HCT116 (cell line): ENCODE measurements at regions not wholly inside any gene's neighbourhood (a gene's known extent, or its start where the extent isn't known, plus 50 kb on each side); places are given as distances from the start of the nearest gene placed in this dataset.

ENCODE experiments used
- ATAC-seq: fragments of 200-7000 bp; cut with Tn5 transposase; 2 replicates; pipeline ENCODE4 v1.9.1; 2020; ENCODE audit warnings: mild to moderate bottlenecking, moderate library complexity
- BruUV-seq: library from RNA; stranded (reverse); fragments of 400-500 nt; replicated peaks from 2 replicates; lab custom pipeline; 2021; lab: Mats Ljungman, UMichigan
- CTCF ChIA-PET: fragments of 300-600 bp; sonication (Branson Sonifier 250); formaldehyde crosslinking; loops from one replicate; lab custom pipeline; 2021; ENCODE audit warnings: antibody characterized with exemption; lab: Charles Lee
- POLR2A ChIA-PET: fragments of 300-600, 350-600 bp; sonication (Branson Sonifier 250); formaldehyde crosslinking; loops from one replicate; lab custom pipeline; 2021; ENCODE audit warnings: antibody characterized with exemption; lab: Charles Lee
- RAD21 ChIA-PET, 2 experiments: fragments of 300-600 bp; sonication (Branson Sonifier 250); formaldehyde crosslinking; loops; one replicate each; lab custom pipeline; 2023; ENCODE audit warnings: low total read pairs in 2 of 2; ENCODE audit not compliant: uncharacterized antibody in 2 of 2, unreplicated experiment in 2 of 2, low non-redundant PET in 1 of 2; lab: Charles Lee
- DNase-seq: peaks from one replicate; pipeline ENCODE4 v3.0.0-alpha.2; 2010; ENCODE audit warnings: low read depth, low spot score
- H2AFZ ChIP-seq: fragments of 200-600 bp; shearing (Covaris generic), sonication (generic); 2 replicates; pipeline ENCODE4 v1.6.1; 2017; ENCODE audit warnings: low read depth, mixed run types, mixed read lengths, antibody characterized with exemption, low read length; ENCODE audit not compliant: poor library complexity, severe bottlenecking
- H3K27ac ChIP-seq: 2 replicates; pipeline ENCODE4 v1.5.1; 2012; ENCODE audit warnings: low read depth, low read length
- H3K27me3 ChIP-seq: fragments of 200-600 bp; sonication (generic); 2 replicates; pipeline ENCODE4 v1.6.1; 2016; ENCODE audit warnings: mixed run types, low read length, mixed read lengths; ENCODE audit not compliant: insufficient read depth
- H3K36me3 ChIP-seq, 2 experiments: fragments of 200-500 bp in 1 of 2; fragments of 200-600 bp in 1 of 2; sonication (Bioruptor generic) in 1 of 2; sonication (generic) in 1 of 2; 2 replicates each; pipeline versions ENCODE4 v1.5.1 to v1.6.1; 2014 to 2016; ENCODE audit warnings: low read length in 2 of 2, inconsistent platforms in 1 of 2, mixed read lengths in 1 of 2, mixed run types in 1 of 2; ENCODE audit not compliant: insufficient read depth in 2 of 2, control insufficient read depth in 1 of 2
- H3K4me1 ChIP-seq, 2 experiments: fragments of 200-600 bp in 1 of 2; sonication (generic) in 1 of 2; 2 replicates each; pipeline versions ENCODE4 v1.5.1 to v1.6.1; 2012 to 2017; ENCODE audit warnings: low read length in 2 of 2, inconsistent platforms in 1 of 2, mild to moderate bottlenecking in 1 of 2, mixed read lengths in 1 of 2, mixed run types in 1 of 2, moderate library complexity in 1 of 2; ENCODE audit not compliant: insufficient read depth in 2 of 2, control insufficient read depth in 1 of 2
- H3K4me2 ChIP-seq: fragments of 200-600 bp; sonication (generic); 2 replicates; pipeline ENCODE4 v1.6.1; 2017; ENCODE audit warnings: mixed run types, low read length, mixed read lengths
- H3K4me3 ChIP-seq, 2 experiments: fragments of 200-600 bp in 1 of 2; sonication (generic) in 1 of 2; replicated peaks in 1 of 2; 2 replicates each; pipeline ENCODE4 v1.5.1; 2011 to 2016; ENCODE audit warnings: low read length in 2 of 2, control low read depth in 1 of 2, low read depth in 1 of 2, mild to moderate bottlenecking in 1 of 2, mixed read lengths in 1 of 2, mixed run types in 1 of 2
- H3K79me2 ChIP-seq: fragments of 200-600 bp; sonication (generic); 2 replicates; pipeline ENCODE4 v1.6.1; 2017; ENCODE audit warnings: mild to moderate bottlenecking, mixed run types, low read length, moderate library complexity, mixed read lengths; ENCODE audit not compliant: insufficient read depth
- H3K9ac ChIP-seq: fragments of 200-600 bp; sonication (generic); 2 replicates; pipeline ENCODE4 v1.6.1; 2016; ENCODE audit warnings: low read length, mixed read lengths
- H3K9me2 ChIP-seq: fragments of 200-600 bp; sonication (generic), shearing (Covaris generic); 2 replicates; pipeline ENCODE4 v1.6.1; 2017; ENCODE audit warnings: mixed run types, mild to moderate bottlenecking, moderate library complexity; ENCODE audit not compliant: insufficient read depth
- H3K9me3 ChIP-seq, 2 experiments: fragments of 200-500 bp in 1 of 2; fragments of 200-600 bp in 1 of 2; sonication (Bioruptor generic) in 1 of 2; sonication (generic) in 1 of 2; 2 replicates each; pipeline ENCODE4 v1.6.1; 2014 to 2017; ENCODE audit warnings: low read length in 2 of 2, mixed read lengths in 2 of 2, inconsistent platforms in 1 of 2, low read depth in 1 of 2, mild to moderate bottlenecking in 1 of 2, mixed run types in 1 of 2, moderate library complexity in 1 of 2; ENCODE audit not compliant: control insufficient read depth in 1 of 2, insufficient read depth in 1 of 2
- H4K20me1 ChIP-seq: fragments of 200-600 bp; sonication (generic), shearing (Covaris generic); 2 replicates; pipeline ENCODE4 v1.6.1; 2017; ENCODE audit warnings: mixed run types, mild to moderate bottlenecking, moderate library complexity; ENCODE audit not compliant: insufficient read depth
- ATF3 ChIP-seq: IDR thresholded peaks from 2 replicates; pipeline ENCODE4 v1.6.1; 2012
- CBX3 ChIP-seq: IDR thresholded peaks from 2 replicates; pipeline ENCODE4 v1.6.1; 2012; ENCODE audit warnings: low read depth
- CTCF ChIP-seq, 3 experiments: fragments of 200-600 bp in 1 of 3; sonication (generic) in 1 of 3; IDR thresholded peaks in 2 of 3; conservative IDR thresholded peaks in 1 of 3; 2 replicates each; pipeline ENCODE4 v1.5.1; 2012 to 2017; ENCODE audit warnings: low read depth in 2 of 3, low read length in 2 of 3, antibody characterized with exemption in 1 of 3, borderline replicate concordance in 1 of 3, control low read depth in 1 of 3, mild to moderate bottlenecking in 1 of 3, mixed read lengths in 1 of 3, mixed run types in 1 of 3, moderate library complexity in 1 of 3; ENCODE audit not compliant: insufficient read depth in 1 of 3
- EZH2 ChIP-seq: fragments of 200-600 bp; sonication (generic); IDR thresholded peaks from 2 replicates; pipeline ENCODE4 v1.6.1; 2017; ENCODE audit warnings: antibody characterized with exemption, mixed run types
- EZH2phosphoT487 ChIP-seq: fragments of 200-600 bp; IDR thresholded peaks from 2 replicates; pipeline ENCODE4 v1.6.1; 2018; ENCODE audit warnings: antibody characterized with exemption, borderline replicate concordance
- FOSL1 ChIP-seq: IDR thresholded peaks from 2 replicates; pipeline ENCODE4 v1.6.1; 2012; ENCODE audit warnings: low read depth
- JUND ChIP-seq: IDR thresholded peaks from 2 replicates; pipeline ENCODE4 v1.6.1; 2012
- MAX ChIP-seq: IDR thresholded peaks from 2 replicates; pipeline ENCODE4 v1.6.1; 2012
- RAD21 ChIP-seq: IDR thresholded peaks from 2 replicates; pipeline ENCODE4 v1.6.1; 2012; ENCODE audit warnings: low read depth, mild to moderate bottlenecking
- SIN3A ChIP-seq: IDR thresholded peaks from 2 replicates; pipeline ENCODE4 v1.6.1; 2012; ENCODE audit warnings: low read depth
- SRF ChIP-seq: IDR thresholded peaks from 2 replicates; pipeline ENCODE4 v1.6.1; 2012; ENCODE audit warnings: low read depth
- TCF7L2 ChIP-seq: IDR thresholded peaks from 2 replicates; pipeline ENCODE4 v1.7.0; 2011; ENCODE audit warnings: borderline replicate concordance, inconsistent platforms; ENCODE audit not compliant: insufficient read depth, insufficient read length; ENCODE audit errors: extremely low read depth
- YY1 ChIP-seq: IDR thresholded peaks from 2 replicates; pipeline ENCODE4 v1.6.1; 2011; ENCODE audit warnings: low read length, low read depth, moderate library complexity, mild to moderate bottlenecking; ENCODE audit not compliant: insufficient replicate concordance; ENCODE audit errors: extremely low read depth
- ZBTB33 ChIP-seq: IDR thresholded peaks from 2 replicates; pipeline ENCODE4 v1.6.1; 2011; ENCODE audit warnings: mild to moderate bottlenecking, low read length, moderate library complexity; ENCODE audit not compliant: insufficient replicate concordance; ENCODE audit errors: extremely low read depth
- ZNF274 ChIP-seq: fragments of 200-500 bp; sonication (Bioruptor generic); IDR thresholded peaks from 2 replicates; pipeline ENCODE4 v1.6.1; 2014; ENCODE audit warnings: mild to moderate bottlenecking, low read depth, low read length, inconsistent platforms
- intact Hi-C: fragments of 100-400 bp; cut with micrococcal nuclease; formaldehyde crosslinking; loops from 2 replicates; pipeline ENCODE4 v1.10.0; 2022

- DNase-seq (no peak), ATAC-seq (no peak)
- Histone ChIP-seq H3K4me2 (no peak overlapping the region), H4K20me1 (no peaks in the 10 kb centered on the region; the same call in 1 of the 2 replicates), H3K9ac (no peak overlapping the region), H3K36me3 (no peaks in the 10 kb centered on the region), H3K27me3 (peaks cover 93% of the 10 kb centered on the region), H3K27ac (no peak overlapping the region), H2AFZ (no peak overlapping the region), H3K4me1 (no peaks in the 10 kb centered on the region), H3K4me3 (no peak overlapping the region), H3K9me3 (no peaks in the 10 kb centered on the region), H3K9me2 (no peaks in the 10 kb centered on the region), H3K79me2 (no peaks in the 10 kb centered on the region)
- BruUV-seq, result no TSS peak
- ChIA-PET RAD21 (no interaction called here), CTCF (no interaction called here), POLR2A (no interaction called here)
- TF ChIP-seq TCF7L2 (no peak), ZBTB33 (no peak), SRF (no peak), EZH2phosphoT487 (no peak), YY1 (no peak), ZNF274 (no peak)
- intact Hi-C loops, result no loop called here
Measured at GRCh38 chr11:19352771-19353160, 112.0 kb upstream of the E2F8 start.

GRCh38 chr11:19352072-19352770 is 111.5 kb upstream of the E2F8 start:
- no peaks in the 10 kb centered on the region for H3K9me2 ChIP-seq
- no peaks in the 10 kb centered on the region for H3K4me1 ChIP-seq
- ChIA-PET POLR2A (no interaction called here), RAD21 (no interaction called here), CTCF (no interaction called here)
- H2AFZ ChIP-seq, result no peak overlapping the region
- DNase-seq (no peak), ATAC-seq (no peak)
- peaks cover 93% of the 10 kb centered on the region for H3K27me3 ChIP-seq
- no peak overlapping the region for H3K27ac ChIP-seq
- H3K4me3 ChIP-seq, result no peak overlapping the region
- no peak overlapping the region for H3K4me2 ChIP-seq
- intact Hi-C loops, result no loop called here
- no TSS peak for BruUV-seq
- no peaks in the 10 kb centered on the region for H3K36me3 ChIP-seq
- H4K20me1 ChIP-seq, result no peaks in the 10 kb centered on the region; the same call in 1 of the 2 replicates
- H3K79me2 ChIP-seq, result no peaks in the 10 kb centered on the region
- H3K9me3 ChIP-seq, result no peaks in the 10 kb centered on the region
- H3K9ac ChIP-seq, result no peak overlapping the region
- TF ChIP-seq ATF3 (no peak), RAD21 (no peak), CTCF (IDR thresholded peaks at IDR 0.05 in 2 of 3, conservative IDR thresholded peaks at IDR 0.05 in 1 of 3; ENCODE audit: borderline replicate concordance in 1 of 3, insufficient read depth in 1 of 3, low read depth in 2 of 3, low read length in 2 of 3) (no peak), FOSL1 (no peak), CBX3 (no peak), MAX (no peak), SIN3A (no peak), EZH2 (no peak), ZNF274 (no peak), JUND (no peak), TCF7L2 (no peak)
